HepG2 (cell line): ENCODE measurements at regions not wholly inside any gene's neighbourhood (a gene's known extent, or its start where the extent isn't known, plus 50 kb on each side); places are given as distances from the start of the nearest gene placed in this dataset.

Source experiments
- ATAC-seq: fragments of 200-7000 bp; cut with Tn5 transposase; 3 replicates; pipeline ENCODE4 v1.9.1; 2020; ENCODE audit warnings: mild to moderate bottlenecking, moderate library complexity
- BruUV-seq: library from RNA; stranded (reverse); fragments of 400-500 nt; replicated peaks from 2 replicates; lab custom pipeline; 2021; lab: Mats Ljungman, UMichigan
- CTCF ChIA-PET: fragments of 300-600 bp; formaldehyde crosslinking; extraction: SDS; loops from one replicate; lab custom pipeline; 2021; ENCODE audit warnings: low total read pairs, inconsistent platforms, low intra/inter-chr PET ratio; lab: Yijun Ruan, JAX
- POLR2A ChIA-PET: fragments of 350-600 bp; sonication (Branson Sonifier 250); formaldehyde crosslinking; loops from one replicate; lab custom pipeline; 2020; ENCODE audit warnings: antibody characterized with exemption, inconsistent platforms; lab: Yijun Ruan, JAX
- DNase-seq: peaks from one replicate; pipeline ENCODE4 v3.0.0-alpha.2; 2015; ENCODE audit warnings: low spot score
- FAIRE-seq: peaks from 3 replicates; lab custom pipeline; 2011; peaks lifted over from hg19 to GRCh38; lab: Jason Lieb, UNC
- H2AFZ ChIP-seq: one replicate; pipeline ENCODE4 v1.6.1; 2011; ENCODE audit warnings: low read length, inconsistent platforms
- H3K27ac ChIP-seq: fragments of 300-600 bp; 3 replicates; pipeline ENCODE4 v1.8.0; 2011; ENCODE audit warnings: mixed run types, mild to moderate bottlenecking, mixed read lengths, low read length, inconsistent platforms; ENCODE audit not compliant: insufficient read depth; ENCODE audit errors: extremely low read length
- H3K27me3 ChIP-seq, 2 experiments: fragments of 200-600 bp in 1 of 2; 2 replicates in 1 of 2; 3 replicates in 1 of 2; pipeline versions ENCODE4 v1.6.0 to v1.8.0; 2011; ENCODE audit warnings: low read length in 2 of 2, mild to moderate bottlenecking in 2 of 2, moderate library complexity in 2 of 2, inconsistent platforms in 1 of 2; ENCODE audit not compliant: insufficient read depth in 2 of 2, control insufficient read depth in 1 of 2
- H3K36me3 ChIP-seq, 2 experiments: fragments of 200-600 bp in 1 of 2; replicated peaks in 1 of 2; 2 replicates in 1 of 2; 3 replicates in 1 of 2; pipeline versions ENCODE4 v1.5.1 to v1.8.0; 2011; ENCODE audit warnings: low read length in 2 of 2, inconsistent platforms in 1 of 2; ENCODE audit not compliant: insufficient read depth in 2 of 2, control insufficient read depth in 1 of 2
- H3K4me1 ChIP-seq: 2 replicates; pipeline ENCODE4 v1.5.1; 2012; ENCODE audit warnings: low read length, inconsistent platforms; ENCODE audit not compliant: insufficient read depth
- H3K4me2 ChIP-seq: 2 replicates; pipeline ENCODE4 v1.6.0; 2011; ENCODE audit warnings: low read depth, low read length, inconsistent platforms
- H3K4me3 ChIP-seq, 3 experiments: fragments of 200-600 bp in 1 of 3; sonication (generic), shearing (Covaris generic) in 1 of 3; replicated peaks in 1 of 3; 2 replicates each; pipeline ENCODE4 v1.5.1; 2011 to 2016; ENCODE audit warnings: low read length in 3 of 3, inconsistent platforms in 2 of 3, low read depth in 2 of 3, mild to moderate bottlenecking in 2 of 3, control low read depth in 1 of 3, mixed read lengths in 1 of 3; ENCODE audit not compliant: insufficient read depth in 1 of 3
- H3K79me2 ChIP-seq: one replicate; pipeline ENCODE4 v1.6.1; 2011; ENCODE audit warnings: low read length, inconsistent platforms; ENCODE audit not compliant: insufficient read depth
- H3K9ac ChIP-seq: 2 replicates; pipeline ENCODE4 v1.6.0; 2011; ENCODE audit warnings: mild to moderate bottlenecking, low read depth, low read length, inconsistent platforms; ENCODE audit not compliant: insufficient read depth
- H3K9me3 ChIP-seq: 2 replicates; pipeline ENCODE4 v1.5.1; 2012; ENCODE audit warnings: mild to moderate bottlenecking, low read length
- H4K20me1 ChIP-seq: 2 replicates; pipeline ENCODE4 v1.6.0; 2011; ENCODE audit warnings: inconsistent platforms, mild to moderate bottlenecking, low read length, moderate library complexity; ENCODE audit not compliant: insufficient read depth
- ISL2 ChIP-seq: sonication (generic); formaldehyde crosslinking; IDR thresholded peaks from 2 replicates; pipeline ENCODE4 v1.5.0; 2020; ENCODE audit warnings: missing genetic modification reagents
- PRMT3 ChIP-seq: sonication (generic); formaldehyde crosslinking; IDR thresholded peaks from 2 replicates; pipeline ENCODE4 v1.8.1; 2022; ENCODE audit warnings: low read depth, mild to moderate bottlenecking, moderate library complexity, missing genetic modification reagents, borderline replicate concordance
- STAG1 ChIP-seq: sonication (generic); formaldehyde crosslinking; IDR thresholded peaks from 2 replicates; pipeline ENCODE4 v1.4.0; 2020; ENCODE audit warnings: missing genetic modification reagents
- TBP ChIP-seq: sonication (generic); formaldehyde crosslinking; IDR thresholded peaks from 2 replicates; pipeline ENCODE4 v1.5.0; 2020; ENCODE audit warnings: missing genetic modification reagents
- ZKSCAN5 ChIP-seq: sonication (generic); formaldehyde crosslinking; IDR thresholded peaks from 2 replicates; pipeline ENCODE4 v1.5.1; 2020; ENCODE audit warnings: mild to moderate bottlenecking, missing genetic modification reagents
- WGBS: methylation state at CpG from one replicate; pipeline ENCODE4 v1.1.6; 2017; ENCODE audit warnings: low lambda C conversion rate; 5-methylcytosine and 5-hydroxymethylcytosine counted together
- in situ Hi-C: cut with HindIII; loops from 2 replicates; pipeline ENCODE4 v1.10.0; 2017; ENCODE audit warnings: low pct_unique_long_range_greater_than_20kb; ENCODE audit not compliant: extremely low pct_ligation_motif_present
- intact Hi-C: fragments of 100-400 bp; cut with micrococcal nuclease; formaldehyde crosslinking; loops from one replicate; pipeline ENCODE4 v1.10.0; 2022; ENCODE audit not compliant: unreplicated experiment
- TF ChIP-seq, protein P1 (sequence below): sonication (generic); formaldehyde crosslinking; IDR thresholded peaks from 2 replicates; pipeline ENCODE4 v1.5.0; 2020; ENCODE audit warnings: mild to moderate bottlenecking, missing genetic modification reagents, moderate library complexity
- TF ChIP-seq, protein P2 (sequence below): sonication (generic); formaldehyde crosslinking; IDR thresholded peaks from 2 replicates; pipeline ENCODE4 v1.8.1; 2022; ENCODE audit warnings: low read depth, mild to moderate bottlenecking, missing genetic modification reagents
- TF ChIP-seq, protein P3 (sequence below): sonication (generic); formaldehyde crosslinking; IDR thresholded peaks from 2 replicates; pipeline ENCODE4 v1.5.0; 2020; ENCODE audit warnings: mild to moderate bottlenecking, missing genetic modification reagents
- TF ChIP-seq, protein P4 (sequence below): sonication (generic); formaldehyde crosslinking; IDR thresholded peaks from 2 replicates; pipeline ENCODE4 v1.9.0; 2022; ENCODE audit warnings: missing genetic modification reagents, mild to moderate bottlenecking, borderline replicate concordance

- no peak overlapping the region for H3K9ac ChIP-seq
- ATAC-seq (no peak), DNase-seq (peak; percentile 1), FAIRE-seq (no peak)
- no peak overlapping the region for H2AFZ ChIP-seq
- ChIA-PET POLR2A (no interaction called here), CTCF (interaction anchor here (0.9 kb wide), 1 partner anchor 249 kb away, joined by 4 read pairs; no protein-coding TSS in a partner anchor)
- H3K79me2 ChIP-seq, result no peaks in the 10 kb centered on the region
- intact Hi-C loops (no loop called here), in situ Hi-C loops (no loop called here)
- H3K4me2 ChIP-seq, result no peak overlapping the region
- no peaks in the 10 kb centered on the region for H3K9me3 ChIP-seq
- H4K20me1 ChIP-seq, result no peaks in the 10 kb centered on the region
- BruUV-seq, result no TSS peak
- H3K4me1 ChIP-seq, result no peaks in the 10 kb centered on the region
- H3K27me3 ChIP-seq, result no peaks in the 10 kb centered on the region
- no peak for TF ChIP-seq ZKSCAN5 (CRISPR knock-in tag)
- TF ChIP-seq, protein P1, sequence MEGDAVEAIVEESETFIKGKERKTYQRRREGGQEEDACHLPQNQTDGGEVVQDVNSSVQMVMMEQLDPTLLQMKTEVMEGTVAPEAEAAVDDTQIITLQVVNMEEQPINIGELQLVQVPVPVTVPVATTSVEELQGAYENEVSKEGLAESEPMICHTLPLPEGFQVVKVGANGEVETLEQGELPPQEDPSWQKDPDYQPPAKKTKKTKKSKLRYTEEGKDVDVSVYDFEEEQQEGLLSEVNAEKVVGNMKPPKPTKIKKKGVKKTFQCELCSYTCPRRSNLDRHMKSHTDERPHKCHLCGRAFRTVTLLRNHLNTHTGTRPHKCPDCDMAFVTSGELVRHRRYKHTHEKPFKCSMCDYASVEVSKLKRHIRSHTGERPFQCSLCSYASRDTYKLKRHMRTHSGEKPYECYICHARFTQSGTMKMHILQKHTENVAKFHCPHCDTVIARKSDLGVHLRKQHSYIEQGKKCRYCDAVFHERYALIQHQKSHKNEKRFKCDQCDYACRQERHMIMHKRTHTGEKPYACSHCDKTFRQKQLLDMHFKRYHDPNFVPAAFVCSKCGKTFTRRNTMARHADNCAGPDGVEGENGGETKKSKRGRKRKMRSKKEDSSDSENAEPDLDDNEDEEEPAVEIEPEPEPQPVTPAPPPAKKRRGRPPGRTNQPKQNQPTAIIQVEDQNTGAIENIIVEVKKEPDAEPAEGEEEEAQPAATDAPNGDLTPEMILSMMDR (CRISPR knock-in tag), result peak; percentile 13; the same call in 1 of the 2 replicates
- TF ChIP-seq STAG1, result peak; percentile 24; the same call in 1 of the 2 replicates
- TF ChIP-seq PRMT3, result no peak
- no peak overlapping the region for H3K4me3 ChIP-seq
- H3K36me3 ChIP-seq, result no peaks in the 10 kb centered on the region
- H3K27ac ChIP-seq, result no peak overlapping the region
Observed at GRCh38 chr5:30650311-30650710, 543.2 kb upstream of the CDH6 start.

GRCh38 chr5:30638899-30639298, 554.6 kb upstream of the CDH6 start:
- intact Hi-C loops (no loop called here), in situ Hi-C loops (no loop called here)
- POLR2A ChIA-PET, result no interaction called here
- H3K4me2 ChIP-seq, result no peak overlapping the region
- H3K27ac ChIP-seq, result no peak overlapping the region
- peaks cover 9% of the 10 kb centered on the region for H3K9me3 ChIP-seq
- CTCF ChIA-PET, result no interaction called here
- no peak overlapping the region for H3K4me3 ChIP-seq
- H3K79me2 ChIP-seq, result no peaks in the 10 kb centered on the region
- no peaks in the 10 kb centered on the region for H3K27me3 ChIP-seq
- no peak overlapping the region for H2AFZ ChIP-seq
- H3K36me3 ChIP-seq, result no peaks in the 10 kb centered on the region
- BruUV-seq, result no TSS peak
- ATAC-seq (no peak), DNase-seq (no peak), FAIRE-seq (no peak)
- no peak overlapping the region for H3K9ac ChIP-seq
- no peaks in the 10 kb centered on the region for H3K4me1 ChIP-seq
- H4K20me1 ChIP-seq, result no peaks in the 10 kb centered on the region
- WGBS, result 0% methylated on average over 1 of the region's 1 CpG
- no peak for TF ChIP-seq ISL2 (CRISPR knock-in tag)
- TF ChIP-seq, protein P2, sequence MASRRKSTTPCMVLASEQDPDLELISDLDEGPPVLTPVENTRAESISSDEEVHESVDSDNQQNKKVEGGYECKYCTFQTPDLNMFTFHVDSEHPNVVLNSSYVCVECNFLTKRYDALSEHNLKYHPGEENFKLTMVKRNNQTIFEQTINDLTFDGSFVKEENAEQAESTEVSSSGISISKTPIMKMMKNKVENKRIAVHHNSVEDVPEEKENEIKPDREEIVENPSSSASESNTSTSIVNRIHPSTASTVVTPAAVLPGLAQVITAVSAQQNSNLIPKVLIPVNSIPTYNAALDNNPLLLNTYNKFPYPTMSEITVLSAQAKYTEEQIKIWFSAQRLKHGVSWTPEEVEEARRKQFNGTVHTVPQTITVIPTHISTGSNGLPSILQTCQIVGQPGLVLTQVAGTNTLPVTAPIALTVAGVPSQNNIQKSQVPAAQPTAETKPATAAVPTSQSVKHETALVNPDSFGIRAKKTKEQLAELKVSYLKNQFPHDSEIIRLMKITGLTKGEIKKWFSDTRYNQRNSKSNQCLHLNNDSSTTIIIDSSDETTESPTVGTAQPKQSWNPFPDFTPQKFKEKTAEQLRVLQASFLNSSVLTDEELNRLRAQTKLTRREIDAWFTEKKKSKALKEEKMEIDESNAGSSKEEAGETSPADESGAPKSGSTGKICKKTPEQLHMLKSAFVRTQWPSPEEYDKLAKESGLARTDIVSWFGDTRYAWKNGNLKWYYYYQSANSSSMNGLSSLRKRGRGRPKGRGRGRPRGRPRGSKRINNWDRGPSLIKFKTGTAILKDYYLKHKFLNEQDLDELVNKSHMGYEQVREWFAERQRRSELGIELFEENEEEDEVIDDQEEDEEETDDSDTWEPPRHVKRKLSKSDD, result no peak
- no peak for TF ChIP-seq TBP (CRISPR knock-in tag)
- TF ChIP-seq, protein P3, sequence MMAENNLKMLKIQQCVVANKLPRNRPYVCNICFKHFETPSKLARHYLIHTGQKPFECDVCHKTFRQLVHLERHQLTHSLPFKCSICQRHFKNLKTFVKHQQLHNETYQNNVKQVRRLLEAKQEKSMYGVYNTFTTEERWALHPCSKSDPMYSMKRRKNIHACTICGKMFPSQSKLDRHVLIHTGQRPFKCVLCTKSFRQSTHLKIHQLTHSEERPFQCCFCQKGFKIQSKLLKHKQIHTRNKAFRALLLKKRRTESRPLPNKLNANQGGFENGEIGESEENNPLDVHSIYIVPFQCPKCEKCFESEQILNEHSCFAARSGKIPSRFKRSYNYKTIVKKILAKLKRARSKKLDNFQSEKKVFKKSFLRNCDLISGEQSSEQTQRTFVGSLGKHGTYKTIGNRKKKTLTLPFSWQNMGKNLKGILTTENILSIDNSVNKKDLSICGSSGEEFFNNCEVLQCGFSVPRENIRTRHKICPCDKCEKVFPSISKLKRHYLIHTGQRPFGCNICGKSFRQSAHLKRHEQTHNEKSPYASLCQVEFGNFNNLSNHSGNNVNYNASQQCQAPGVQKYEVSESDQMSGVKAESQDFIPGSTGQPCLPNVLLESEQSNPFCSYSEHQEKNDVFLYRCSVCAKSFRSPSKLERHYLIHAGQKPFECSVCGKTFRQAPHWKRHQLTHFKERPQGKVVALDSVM (CRISPR knock-in tag), result no peak
- TF ChIP-seq, protein P4, sequence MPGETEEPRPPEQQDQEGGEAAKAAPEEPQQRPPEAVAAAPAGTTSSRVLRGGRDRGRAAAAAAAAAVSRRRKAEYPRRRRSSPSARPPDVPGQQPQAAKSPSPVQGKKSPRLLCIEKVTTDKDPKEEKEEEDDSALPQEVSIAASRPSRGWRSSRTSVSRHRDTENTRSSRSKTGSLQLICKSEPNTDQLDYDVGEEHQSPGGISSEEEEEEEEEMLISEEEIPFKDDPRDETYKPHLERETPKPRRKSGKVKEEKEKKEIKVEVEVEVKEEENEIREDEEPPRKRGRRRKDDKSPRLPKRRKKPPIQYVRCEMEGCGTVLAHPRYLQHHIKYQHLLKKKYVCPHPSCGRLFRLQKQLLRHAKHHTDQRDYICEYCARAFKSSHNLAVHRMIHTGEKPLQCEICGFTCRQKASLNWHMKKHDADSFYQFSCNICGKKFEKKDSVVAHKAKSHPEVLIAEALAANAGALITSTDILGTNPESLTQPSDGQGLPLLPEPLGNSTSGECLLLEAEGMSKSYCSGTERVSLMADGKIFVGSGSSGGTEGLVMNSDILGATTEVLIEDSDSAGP (CRISPR knock-in tag), result no peak
